Left cardiac atrium (tissue), 4 donors: ENCODE measurements at regions not wholly inside any gene's neighbourhood (a gene's known extent, or its start where the extent isn't known, plus 50 kb on each side); places are given as distances from the start of the nearest gene placed in this dataset.
"Not testable (repeated sequence)": the region's sequence is repeated elsewhere in the genome, so short reads cannot be mapped to it uniquely, and the experiment has no call there.

Experiments
- ATAC-seq, 2 donors: fragments of 200-7000 bp; cut with Tn5 transposase; one replicate each; pipeline ENCODE4 v1.9.1; 2020; ENCODE audit warnings: mild to moderate bottlenecking in 2 of 2, moderate library complexity in 2 of 2
- DNase-seq: peaks from one replicate; pipeline ENCODE4 v3.0.0-alpha.2; 2020
- intact Hi-C, 2 donors: fragments of 100-400 bp; cut with DNase I; formaldehyde crosslinking; loops; one replicate each; pipeline versions ENCODE4 v1.14.1 to v1.15.1; 2022 to 2023
- donor health status: DM: no; HTN: yes; CAD: no.
- donor health status: DM: no; HTN: yes; CAD: no; lungs with severe emphysema.
- donor health status: DM: yes; HTN: yes; CAD: no.
- donor health status: Dilated cardiomyopathy.

GRCh38 chr2:237208373-237209260, 122.9 kb downstream of the COPS8 start:
- intact Hi-C loops: loop anchor here in 1 of 2 donors (5.0 kb wide), 1 partner anchor 109 kb away; no protein-coding TSS in a partner anchor
- peak; percentile 54 to 55 for ATAC-seq
- no peak for DNase-seq

DNA sequence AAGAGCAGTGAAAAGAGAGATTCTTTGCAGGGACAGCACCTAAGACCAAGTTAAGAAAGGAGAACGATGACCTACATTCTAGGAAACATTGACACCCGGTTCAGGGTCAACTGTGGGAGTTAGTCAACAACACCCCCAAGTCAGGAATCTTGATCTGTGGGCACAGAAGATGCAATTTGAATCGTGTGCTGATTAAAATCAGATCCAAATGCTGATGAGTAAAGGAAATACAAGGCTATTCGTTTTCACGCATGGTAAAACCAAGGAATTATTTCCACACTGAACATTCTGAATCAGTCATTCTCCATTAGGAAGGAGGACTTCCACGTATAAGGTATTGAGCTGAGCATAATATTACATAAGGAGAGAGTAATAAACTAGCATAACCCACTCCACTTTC, 124.2 kb downstream of the COPS8 start:
- intact Hi-C loops: loop anchor here in 1 of 2 donors (5.0 kb wide), 2 partner anchors 82 to 107 kb away; no protein-coding TSS in a partner anchor
- ATAC-seq: no peak
- DNase-seq: no peak

GRCh38 chr2:237210297-237210696, 124.6 kb downstream of the COPS8 start:
- intact Hi-C loops: loop anchor here in 1 of 2 donors (5.0 kb wide), 1 partner anchor 82 kb away; no protein-coding TSS in a partner anchor
- DNase-seq (no peak), ATAC-seq (peak; percentile 12 to 71)

GRCh38 chr2:237210763-237211162, 125.1 kb downstream of the COPS8 start:
- ATAC-seq: peak; percentile 43 to 54
- intact Hi-C loops: loop anchor here in 1 of 2 donors (5.0 kb wide), 1 partner anchor 82 kb away; no protein-coding TSS in a partner anchor
- no peak for DNase-seq

GRCh38 chr2:237212356-237213279, 126.9 kb downstream of the COPS8 start:
- not testable (repeated sequence) for DNase-seq, ATAC-seq
- intact Hi-C loops: loop anchor here in 1 of 2 donors (5.0 kb wide), 1 partner anchor 80 kb away; no protein-coding TSS in a partner anchor

DNA sequence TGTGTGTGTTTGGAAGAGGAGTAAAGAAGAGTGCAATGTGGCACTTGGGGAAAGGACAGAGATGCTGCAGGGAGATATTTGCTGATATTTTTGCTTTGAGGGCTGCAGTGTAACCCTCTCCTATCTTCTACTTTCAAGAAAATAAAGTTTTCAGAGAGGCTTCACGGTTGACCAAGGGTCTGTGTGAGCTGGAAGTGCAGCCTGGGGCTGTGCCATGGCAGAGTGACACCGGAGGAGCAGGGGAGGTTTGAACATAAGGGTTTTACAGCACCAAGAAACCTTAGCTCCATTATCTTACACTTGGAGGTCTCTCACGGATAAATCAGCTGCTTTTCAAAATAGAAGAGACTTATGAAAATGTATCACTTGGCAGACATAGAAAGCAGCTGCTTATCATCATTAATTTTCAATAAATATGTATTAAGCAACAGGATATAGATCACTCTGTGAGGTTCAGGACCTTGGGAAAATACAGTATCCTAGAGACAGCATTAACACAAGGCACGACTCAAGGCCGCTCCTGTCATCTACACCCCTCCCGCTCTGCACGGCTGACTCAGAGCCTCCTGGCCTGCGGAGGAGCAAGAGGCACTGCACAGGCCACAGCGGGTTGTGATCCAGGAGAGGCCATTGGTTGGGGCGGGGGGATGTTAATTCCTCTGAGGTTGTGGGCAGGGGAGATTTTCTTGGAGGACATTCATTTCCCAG, 127.8 kb downstream of the COPS8 start:
- intact Hi-C loops: loop anchor here in 1 of 2 donors (5.0 kb wide), 1 partner anchor 79 kb away; no protein-coding TSS in a partner anchor
- ATAC-seq: peak; percentile 60 to 80

GRCh38 chr2:237214030-237214675, 128.5 kb downstream of the COPS8 start:
- DNase-seq: no peak
- no peak for ATAC-seq
- intact Hi-C loops: loop anchor here in 1 of 2 donors (5.0 kb wide), 1 partner anchor 78 kb away; no protein-coding TSS in a partner anchor

More for the DNA sequence above, 127.8 kb downstream of the COPS8 start:
- DNase-seq: peak; percentile 68

DNA sequence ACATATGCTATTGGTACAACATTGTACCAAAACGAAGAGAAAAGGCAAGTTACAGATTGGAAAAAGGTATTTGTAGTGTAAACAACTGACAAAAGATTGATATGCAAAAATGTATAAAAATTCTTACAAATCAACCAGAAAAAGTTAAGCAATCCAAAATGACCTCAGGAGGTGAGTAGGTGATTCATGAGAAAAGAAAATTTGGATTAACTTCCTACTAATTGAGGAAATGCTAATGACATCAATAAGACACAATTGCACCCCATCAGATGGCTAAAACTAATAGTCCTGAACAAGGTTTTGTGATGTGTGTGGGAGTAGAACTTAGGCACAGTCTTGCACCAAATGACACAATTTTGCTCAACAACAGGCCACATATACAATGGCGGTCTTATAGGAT, 129.3 kb downstream of the COPS8 start:
- DNase-seq (no peak), ATAC-seq (no peak)
- intact Hi-C loops: loop anchor here in 1 of 2 donors (5.0 kb wide), 1 partner anchor 77 kb away; no protein-coding TSS in a partner anchor

- no peak for DNase-seq
- ATAC-seq: no peak
Measured at GRCh38 chr2:237217995-237218616, 132.4 kb downstream of the COPS8 start.

GRCh38 chr2:237218756-237219155, 133.1 kb downstream of the COPS8 start:
- DNase-seq (no peak), ATAC-seq (no peak)
- intact Hi-C loops: no loop called here

More at GRCh38 chr2:237217995-237218616, 132.4 kb downstream of the COPS8 start:
- intact Hi-C loops: no loop called here

DNA sequence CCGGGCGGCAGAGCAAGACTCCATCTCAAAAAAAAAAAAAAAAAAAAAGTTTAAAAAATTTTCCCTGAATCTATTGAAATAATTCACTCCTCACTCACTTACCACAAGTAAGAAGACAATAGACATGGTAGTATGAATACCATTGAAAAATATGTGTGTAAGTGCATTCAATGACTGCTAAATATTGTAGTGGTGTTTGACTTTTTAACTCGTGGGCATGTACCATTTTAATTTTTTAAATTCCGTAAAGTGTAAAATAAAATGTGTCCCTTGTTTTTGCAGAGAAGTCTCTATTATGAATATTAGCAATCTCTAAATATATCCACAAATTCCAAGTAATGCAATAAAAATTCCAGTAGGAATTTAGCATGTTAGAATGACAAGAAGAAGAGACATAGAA, 134.1 kb downstream of the COPS8 start:
- ATAC-seq: no peak
- no peak for DNase-seq
- intact Hi-C loops: no loop called here

GRCh38 chr2:237221443-237221842, 135.8 kb downstream of the COPS8 start:
- intact Hi-C loops: no loop called here
- no peak for ATAC-seq

DNA sequence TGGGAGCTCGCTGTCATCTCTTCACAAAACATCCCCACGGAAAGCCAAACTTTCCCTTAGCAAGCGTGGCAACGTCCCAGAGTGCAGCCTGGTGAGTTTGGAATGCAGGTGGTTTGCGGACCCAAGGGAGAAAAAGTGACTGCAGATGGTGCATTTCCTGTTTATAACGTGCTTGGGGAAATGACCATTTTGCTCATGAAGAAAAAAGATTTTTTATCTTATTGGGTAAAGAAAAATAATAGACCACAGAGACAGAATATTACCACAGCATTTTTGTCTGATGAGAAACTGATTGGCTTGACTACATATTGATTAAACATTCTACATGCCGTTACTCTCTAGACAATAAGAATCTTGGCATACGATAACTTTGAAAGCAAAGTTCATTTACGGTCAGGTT, 136.5 kb downstream of the COPS8 start:
- intact Hi-C loops: no loop called here
- DNase-seq (peak; percentile 51), ATAC-seq (peak in 1 of 2 donors; percentile 66)

More at GRCh38 chr2:237221443-237221842, 135.8 kb downstream of the COPS8 start:
- no peak for DNase-seq

GRCh38 chr2:237222601-237223041, 136.9 kb downstream of the COPS8 start:
- ATAC-seq (peak in 1 of 2 donors; percentile 54), DNase-seq (no peak)
- intact Hi-C loops: no loop called here

- peak; percentile 68 to 87 for ATAC-seq
- intact Hi-C loops: no loop called here
- peak; percentile 60 for DNase-seq
Measured at GRCh38 chr2:237223201-237223861, 137.6 kb downstream of the COPS8 start.

GRCh38 chr2:237227190-237227589, 141.5 kb downstream of the COPS8 start:
- intact Hi-C loops: no loop called here
- ATAC-seq: no peak
- DNase-seq: no peak
